Heart left ventricle (tissue), 16 donors: ENCODE measurements at regions not wholly inside any gene's neighbourhood (a gene's known extent, or its start where the extent isn't known, plus 50 kb on each side); places are given as distances from the start of the nearest gene placed in this dataset.

ENCODE experiments used
- ATAC-seq, 4 donors: fragments of 200-7000 bp; cut with Tn5 transposase; one replicate each; pipeline ENCODE4 v1.9.1; 2020 to 2022; ENCODE audit warnings: moderate library complexity in 4 of 4, mild to moderate bottlenecking in 3 of 4, moderate number of reproducible peaks in 1 of 4
- DNase-seq, 5 donors: peaks; one replicate each; pipeline ENCODE4 v3.0.0-alpha.2; 2020
- H3K27ac ChIP-seq, 12 donors: fragments of 200-600 bp; sonication (generic) in 4 of 12; one replicate each; pipeline versions ENCODE4 v1.5.0 to v1.8.0; 2016 to 2022; ENCODE audit warnings: mild to moderate bottlenecking in 2 of 12
- H3K27me3 ChIP-seq, 9 donors: fragments of 200-600 bp; sonication (generic) in 2 of 9; one replicate each; pipeline versions ENCODE4 v1.5.1 to v1.8.0; 2016 to 2022; ENCODE audit warnings: mild to moderate bottlenecking in 3 of 9
- H3K36me3 ChIP-seq, 9 donors: fragments of 200-600 bp; sonication (generic) in 2 of 9; one replicate each; pipeline versions ENCODE4 v1.5.0 to v1.8.0; 2018 to 2022; ENCODE audit warnings: mild to moderate bottlenecking in 2 of 9
- H3K4me1 ChIP-seq, 12 donors: fragments of 200-600 bp; sonication (generic) in 4 of 12; one replicate each; pipeline versions ENCODE4 v1.5.0 to v1.8.0; 2016 to 2022; ENCODE audit warnings: mild to moderate bottlenecking in 3 of 12
- H3K4me3 ChIP-seq, 12 donors: fragments of 200-600 bp; sonication (generic) in 4 of 12; one replicate each; pipeline versions ENCODE4 v1.5.0 to v1.8.0; 2017 to 2022; ENCODE audit warnings: mild to moderate bottlenecking in 9 of 12, moderate library complexity in 4 of 12
- H3K9me3 ChIP-seq, 12 donors: fragments of 200-600 bp; sonication (generic) in 4 of 12; one replicate each; pipeline versions ENCODE4 v1.5.0 to v1.8.0; 2016 to 2022; ENCODE audit warnings: mild to moderate bottlenecking in 1 of 12
- CTCF ChIP-seq, 12 donors: fragments of 200-600 bp; sonication (generic) in 4 of 12; IDR thresholded peaks; one replicate each; pipeline versions ENCODE4 v1.5.0 to v1.8.0; 2018 to 2022; ENCODE audit warnings: antibody characterized with exemption in 12 of 12, mild to moderate bottlenecking in 5 of 12
- POLR2A ChIP-seq, 2 donors: fragments of 450-650 bp; IDR thresholded peaks; one replicate each; pipeline ENCODE4 v1.6.1; 2017; ENCODE audit warnings: antibody characterized with exemption in 2 of 2, mild to moderate bottlenecking in 2 of 2, moderate library complexity in 2 of 2
- WGBS, 4 donors: extraction: QIAGEN DNeasy Blood & Tissue Kit in 2 of 4; methylation state at CpG; one replicate each; pipeline versions ENCODE4 v1.1.5 to v1.1.7; 2013 to 2018; 5-methylcytosine and 5-hydroxymethylcytosine counted together
- intact Hi-C, 10 donors: fragments of 100-400 bp; cut with DNase I; formaldehyde crosslinking; loops; one replicate each; pipeline versions ENCODE4 v1.11.1 to v1.14.2; 2022
- donor health status: ischemic (EF 13 %, LVEDD 7.1; RV severe dilation, severe dysfunction).
- donor health status: healthy with polysubstance abuse.
- donor health status: DM: no; HTN: yes; CAD: no.
- donor health status: DM: no; HTN: no; CAD: no.
- donor health status: ischemic (EF 25% LVEDD 6.9; RV normal size, moderate dysfunction).
- donor health status: ischemic (EF 25% LVEDD 5.7; RV mildly dilated, moderate dysfunction).
- donor health status: healthy.
- donor health status: DM: yes; HTN: yes; CAD: no.
- donor health status: ischemic (EF 35%, LVEDD 5.7; RV mildly dilated, moderate dysfunction).
- donor health status: nonischemic (EF 11% LVEDD 7.7; RV severe dilation, severe dysfunction).
- donor health status: DM: yes; HTN: yes; CAD: no.
- donor health status: PGD.
- donor health status: ischemic (EF 29% LVEDD 5.4; RV normal size, mild dysfunction).
- donor health status: nonischemic (EF 23%, LVEDD 6.1; RV moderate dilation, normal function).

GRCh38 chr15:24760066-24760465 lies 84.5 kb downstream of the NPAP1 start:
- TF ChIP-seq CTCF (IDR thresholded peaks at IDR 0.05), result no peak
- no peak for TF ChIP-seq POLR2A (IDR thresholded peaks at IDR 0.05)
- H3K9me3 ChIP-seq, result no peaks in the 10 kb centered on the region
- peaks cover 0 to 6% (median 0%) of the 10 kb centered on the region in 9 donors for H3K27me3 ChIP-seq
- intact Hi-C loops, result loop anchor here in 5 of 10 donors (5.0 to 10.0 kb wide), 6 partner anchors 85 to 1115 kb away; partner anchors contain the start of gene MAGEL2 (in 1 of the 5)
- H3K36me3 ChIP-seq, result no peaks in the 10 kb centered on the region
- ATAC-seq (no peak), DNase-seq (no peak)
- no peak overlapping the region for H3K4me3 ChIP-seq
- no peaks in the 10 kb centered on the region for H3K4me1 ChIP-seq
- H3K27ac ChIP-seq, result no peak overlapping the region
- 68 to 75% (median 69%) methylated on average over 7 of the region's 7 CpGs for WGBS, 4 donors

DNA sequence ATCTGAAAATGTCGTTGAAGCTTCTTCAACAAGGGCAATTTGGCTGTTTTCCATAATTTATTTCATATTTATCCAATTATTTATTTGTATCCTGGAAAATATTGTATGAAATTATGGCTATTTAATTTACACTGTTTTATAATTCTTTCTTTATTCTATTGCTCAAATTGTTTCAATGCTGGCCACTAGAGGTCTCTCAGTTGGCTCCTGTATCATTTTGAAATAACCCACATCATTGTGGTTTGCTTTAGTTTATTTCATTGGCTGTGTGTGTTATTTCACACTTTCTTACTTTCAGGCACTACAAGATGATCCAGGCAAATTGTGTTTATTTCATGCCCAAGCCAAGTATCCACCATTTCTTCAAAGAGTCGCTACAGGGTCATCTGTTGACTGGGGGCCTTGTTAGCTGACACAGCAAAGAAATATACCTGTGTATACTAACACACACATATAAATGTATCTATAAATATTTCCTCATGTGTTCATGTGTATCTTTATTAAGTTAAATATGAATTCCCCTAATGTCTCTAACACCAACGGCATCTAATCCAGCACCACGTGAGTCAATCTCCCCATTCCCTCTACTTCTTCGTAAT lies 86.2 kb downstream of the NPAP1 start:
- DNase-seq, result no peak
- Histone ChIP-seq H3K36me3 (no peaks in the 10 kb centered on the region), H3K9me3 (peaks cover 0 to 4% (median 0%) of the 10 kb centered on the region in 12 donors), H3K4me1 (no peaks in the 10 kb centered on the region), H3K27ac (no peak overlapping the region), H3K27me3 (peaks cover 0 to 6% (median 0%) of the 10 kb centered on the region in 9 donors), H3K4me3 (no peak overlapping the region)
- peak in 11 of 12 donors; percentile 21 to 61 (median 41) for TF ChIP-seq CTCF (IDR thresholded peaks at IDR 0.05)
- no peak for TF ChIP-seq POLR2A (IDR thresholded peaks at IDR 0.05)
- no peak for ATAC-seq
- intact Hi-C loops, result loop anchor here in 5 of 10 donors (5.0 to 10.0 kb wide), 6 partner anchors 83 to 1117 kb away; partner anchors contain the start of gene MAGEL2 (in 1 of the 5)
- WGBS, 4 donors, result 62 to 72% (median 67%) methylated on average over 5 of the region's 5 CpGs

GRCh38 chr15:24763891-24764290 lies 88.3 kb downstream of the NPAP1 start:
- intact Hi-C loops, result loop anchor here in 5 of 10 donors (5.0 to 10.0 kb wide), 6 partner anchors 81 to 1119 kb away; partner anchors contain the start of gene MAGEL2 (in 1 of the 5)
- Histone ChIP-seq H3K36me3 (no peaks in the 10 kb centered on the region), H3K4me1 (no peaks in the 10 kb centered on the region), H3K27me3 (peaks cover 0 to 6% (median 0%) of the 10 kb centered on the region in 9 donors), H3K27ac (no peak overlapping the region), H3K9me3 (peaks cover 0 to 5% (median 0%) of the 10 kb centered on the region in 12 donors), H3K4me3 (no peak overlapping the region)
- no peak for ATAC-seq
- no peak for DNase-seq
- TF ChIP-seq CTCF (IDR thresholded peaks at IDR 0.05), result no peak
- TF ChIP-seq POLR2A (IDR thresholded peaks at IDR 0.05), result no peak
- 57 to 59% (median 58%) methylated on average over 4 of the region's 4 CpGs for WGBS, 4 donors

GRCh38 chr15:24764375-24765171 lies 89.0 kb downstream of the NPAP1 start:
- H3K4me3 ChIP-seq, result no peak overlapping the region
- 83 to 89% (median 85%) methylated on average over 7 of the region's 7 CpGs for WGBS, 4 donors
- H3K27ac ChIP-seq, result no peak overlapping the region
- no peaks in the 10 kb centered on the region for H3K4me1 ChIP-seq
- no peak for ATAC-seq
- DNase-seq, result no peak
- no peaks in the 10 kb centered on the region for H3K36me3 ChIP-seq
- intact Hi-C loops, result loop anchor here in 5 of 10 donors (5.0 to 10.0 kb wide), 6 partner anchors 80 to 1120 kb away; partner anchors contain the start of gene MAGEL2 (in 1 of the 5)
- H3K9me3 ChIP-seq, result peaks cover 0 to 5% (median 0%) of the 10 kb centered on the region in 12 donors
- H3K27me3 ChIP-seq, result peaks cover 0 to 3% (median 0%) of the 10 kb centered on the region in 9 donors
- TF ChIP-seq CTCF (IDR thresholded peaks at IDR 0.05), result no peak
- no peak for TF ChIP-seq POLR2A (IDR thresholded peaks at IDR 0.05)
